CD4-positive, alpha-beta T cell (primary cell): ENCODE measurements at regions not wholly inside any gene's neighbourhood (a gene's known extent, or its start where the extent isn't known, plus 50 kb on each side); places are given as distances from the start of the nearest gene placed in this dataset.

Source experiments
- ATAC-seq: fragments of 200-7000 bp; cut with Tn5 transposase; one replicate; pipeline ENCODE4 v1.10.0; 2022; ENCODE audit warnings: mild to moderate bottlenecking; ENCODE audit not compliant: poor library complexity
- CTCF ChIA-PET: fragments of 350-600 bp; sonication (Branson Sonifier 250); formaldehyde crosslinking; loops from one replicate; lab custom pipeline; 2021; ENCODE audit warnings: antibody characterized with exemption, inconsistent platforms; lab: Charles Lee
- POLR2A ChIA-PET: fragments of 350-600 bp; sonication (Branson Sonifier 250); formaldehyde crosslinking; loops from one replicate; lab custom pipeline; 2021; ENCODE audit warnings: antibody characterized with exemption, inconsistent platforms; lab: Charles Lee
- DNase-seq, 14 experiments: peaks; one replicate each; pipeline ENCODE4 v3.0.0-alpha.2; 2013 to 2020; ENCODE audit warnings: mixed read lengths in 2 of 14
- H3K27ac ChIP-seq, 2 donors: one replicate each; pipeline versions ENCODE4 v1.5.1 to v1.7.0; 2013; ENCODE audit warnings: low read length in 2 of 2, low read depth in 1 of 2, mild to moderate bottlenecking in 1 of 2
- H3K27me3 ChIP-seq, 2 experiments: 1 replicate in 1 of 2; 2 replicates in 1 of 2; pipeline versions ENCODE4 v1.6.1 to v1.7.0; 2013; ENCODE audit warnings: low read length in 2 of 2, control low read depth in 1 of 2, mild to moderate bottlenecking in 1 of 2, moderate library complexity in 1 of 2; ENCODE audit not compliant: insufficient read depth in 2 of 2, control insufficient read depth in 1 of 2
- H3K36me3 ChIP-seq: one replicate; pipeline ENCODE4 v1.6.1; 2013; ENCODE audit warnings: low read length, control low read depth; ENCODE audit not compliant: insufficient read depth
- H3K4me1 ChIP-seq: one replicate; pipeline ENCODE4 v1.6.1; 2013; ENCODE audit warnings: low read length, control low read depth; ENCODE audit not compliant: insufficient read depth
- H3K4me3 ChIP-seq: one replicate; pipeline ENCODE4 v1.5.1; 2013; ENCODE audit warnings: mild to moderate bottlenecking, low read length, moderate library complexity
- H3K9me3 ChIP-seq, 2 experiments: 1 replicate in 1 of 2; 2 replicates in 1 of 2; pipeline versions ENCODE4 v1.6.1 to v1.7.0; 2013; ENCODE audit warnings: low read length in 2 of 2, mild to moderate bottlenecking in 2 of 2, control low read depth in 1 of 2, moderate library complexity in 1 of 2; ENCODE audit not compliant: control insufficient read depth in 1 of 2, insufficient read depth in 1 of 2
- H3K27ac Mint-ChIP-seq: one replicate; pipeline ENCODE4 v1.8.0; 2020; ENCODE audit warnings: mixed read lengths
- H3K27me3 Mint-ChIP-seq: one replicate; pipeline ENCODE4 v1.8.0; 2021; ENCODE audit warnings: mixed read lengths
- H3K36me3 Mint-ChIP-seq: one replicate; pipeline ENCODE4 v1.8.0; 2021; ENCODE audit warnings: low read depth, mixed read lengths
- H3K4me1 Mint-ChIP-seq: one replicate; pipeline ENCODE4 v1.8.0; 2021; ENCODE audit warnings: low read depth, mixed read lengths
- H3K4me3 Mint-ChIP-seq: one replicate; pipeline ENCODE4 v1.8.0; 2020; ENCODE audit warnings: mild to moderate bottlenecking, mixed read lengths
- H3K9me3 Mint-ChIP-seq: one replicate; pipeline ENCODE4 v1.8.0; 2020; ENCODE audit warnings: mixed read lengths
- intact Hi-C, 2 experiments: fragments of 100-400 bp; cut with DNase I in 1 of 2; cut with micrococcal nuclease in 1 of 2; formaldehyde crosslinking; loops; one replicate each; pipeline versions ENCODE4 v1.15.1 to v1.9.0; 2023 to 2025; cut with DNase I, micrococcal nuclease
- TF ChIP-seq, protein P1 (sequence below): fragments of 200-600 bp; IDR thresholded peaks from one replicate; pipeline ENCODE4 v1.8.0; 2022; ENCODE audit warnings: antibody characterized with exemption, mild to moderate bottlenecking

DNA sequence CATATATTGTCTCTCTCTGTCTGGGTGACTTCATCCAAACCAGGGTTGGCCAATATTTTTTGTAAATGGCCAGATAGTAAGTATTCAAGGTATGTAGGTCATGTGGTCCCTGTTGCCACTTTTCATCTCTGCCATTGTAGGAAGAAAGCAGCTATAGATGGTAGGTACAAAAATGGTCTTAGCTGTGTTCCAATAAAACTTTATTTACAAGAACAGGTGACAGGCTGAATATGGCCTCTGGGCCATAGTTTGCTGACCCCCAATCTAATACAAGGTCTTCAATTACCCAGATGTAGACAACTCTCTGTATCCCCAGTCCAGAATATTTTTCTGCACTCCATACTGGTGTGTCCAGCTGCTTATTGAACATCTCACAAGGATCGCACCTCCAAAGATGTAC is 166.2 kb upstream of the FZD8 start:
- H3K27ac ChIP-seq = no peak overlapping the region
- no peaks in the 10 kb centered on the region for H3K27me3 Mint-ChIP-seq
- no peaks in the 10 kb centered on the region for H3K27me3 ChIP-seq
- H3K4me1 ChIP-seq = no peaks in the 10 kb centered on the region
- TF ChIP-seq, protein P1, sequence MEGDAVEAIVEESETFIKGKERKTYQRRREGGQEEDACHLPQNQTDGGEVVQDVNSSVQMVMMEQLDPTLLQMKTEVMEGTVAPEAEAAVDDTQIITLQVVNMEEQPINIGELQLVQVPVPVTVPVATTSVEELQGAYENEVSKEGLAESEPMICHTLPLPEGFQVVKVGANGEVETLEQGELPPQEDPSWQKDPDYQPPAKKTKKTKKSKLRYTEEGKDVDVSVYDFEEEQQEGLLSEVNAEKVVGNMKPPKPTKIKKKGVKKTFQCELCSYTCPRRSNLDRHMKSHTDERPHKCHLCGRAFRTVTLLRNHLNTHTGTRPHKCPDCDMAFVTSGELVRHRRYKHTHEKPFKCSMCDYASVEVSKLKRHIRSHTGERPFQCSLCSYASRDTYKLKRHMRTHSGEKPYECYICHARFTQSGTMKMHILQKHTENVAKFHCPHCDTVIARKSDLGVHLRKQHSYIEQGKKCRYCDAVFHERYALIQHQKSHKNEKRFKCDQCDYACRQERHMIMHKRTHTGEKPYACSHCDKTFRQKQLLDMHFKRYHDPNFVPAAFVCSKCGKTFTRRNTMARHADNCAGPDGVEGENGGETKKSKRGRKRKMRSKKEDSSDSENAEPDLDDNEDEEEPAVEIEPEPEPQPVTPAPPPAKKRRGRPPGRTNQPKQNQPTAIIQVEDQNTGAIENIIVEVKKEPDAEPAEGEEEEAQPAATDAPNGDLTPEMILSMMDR = no peak
- ChIA-PET CTCF (no interaction called here), POLR2A (no interaction called here)
- DNase-seq (no peak), ATAC-seq (no peak)
- no peaks in the 10 kb centered on the region for H3K36me3 Mint-ChIP-seq
- H3K9me3 ChIP-seq = peaks cover 0 to 6% of the 10 kb centered on the region in 2 experiments
- H3K9me3 Mint-ChIP-seq = peaks cover 2% of the 10 kb centered on the region
- no peaks in the 10 kb centered on the region for H3K36me3 ChIP-seq
- H3K4me3 Mint-ChIP-seq = no peak overlapping the region
- H3K27ac Mint-ChIP-seq = no peak overlapping the region
- H3K4me3 ChIP-seq = no peak overlapping the region
- H3K4me1 Mint-ChIP-seq = no peaks in the 10 kb centered on the region
- intact Hi-C loops = no loop called here

DNA sequence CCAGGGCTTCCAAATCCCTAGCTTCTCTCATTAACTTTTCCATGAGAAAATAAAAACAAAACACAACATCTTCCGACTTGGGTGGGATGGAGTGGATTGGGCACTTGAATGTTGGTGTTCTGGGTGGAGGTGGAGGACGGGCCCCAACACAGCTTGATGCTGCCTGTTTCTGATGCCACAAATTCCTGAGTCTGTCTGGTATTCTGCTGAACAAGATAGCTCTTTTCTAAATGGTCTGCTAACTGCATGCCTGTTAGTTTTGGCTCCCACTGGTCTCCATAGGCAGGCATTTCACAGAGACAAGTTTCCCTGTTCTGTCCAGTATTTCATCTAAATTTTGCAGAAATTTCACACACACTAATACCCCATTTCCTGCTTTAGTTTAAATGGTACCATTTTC is 160.9 kb upstream of the FZD8 start:
- H3K27me3 Mint-ChIP-seq = no peaks in the 10 kb centered on the region
- H3K9me3 Mint-ChIP-seq = peaks cover 3% of the 10 kb centered on the region
- Histone ChIP-seq H3K9me3 (peaks cover 0 to 4% of the 10 kb centered on the region in 2 experiments), H3K36me3 (no peaks in the 10 kb centered on the region), H3K27me3 (no peaks in the 10 kb centered on the region), H3K4me3 (no peak overlapping the region), H3K4me1 (no peaks in the 10 kb centered on the region), H3K27ac (no peak overlapping the region)
- intact Hi-C loops = no loop called here
- ChIA-PET CTCF (no interaction called here), POLR2A (no interaction called here)
- TF ChIP-seq, protein P1 = no peak
- no peak for DNase-seq
- no peaks in the 10 kb centered on the region for H3K36me3 Mint-ChIP-seq
- no peak overlapping the region for H3K27ac Mint-ChIP-seq
- ATAC-seq = no peak
- no peaks in the 10 kb centered on the region for H3K4me1 Mint-ChIP-seq
- H3K4me3 Mint-ChIP-seq = no peak overlapping the region

DNA sequence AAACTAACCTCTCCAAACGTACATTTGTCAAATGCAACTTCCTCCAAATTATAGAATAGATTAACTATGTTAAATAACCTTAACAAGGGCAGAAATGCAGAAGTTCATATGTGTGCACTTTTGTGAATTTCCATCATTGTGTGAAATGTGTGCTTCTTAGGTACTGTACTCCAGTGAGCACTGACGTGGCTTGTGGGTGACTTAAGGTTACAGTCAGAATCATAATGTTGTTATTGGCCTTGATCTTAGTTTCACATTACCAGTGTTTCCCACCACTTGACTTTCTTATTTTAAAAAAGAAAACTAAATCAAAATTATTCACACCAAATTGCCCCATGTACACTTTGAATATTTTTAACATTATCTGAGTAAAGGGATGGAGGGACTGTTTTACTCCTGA is 155.1 kb upstream of the FZD8 start:
- Mint-ChIP-seq H3K9me3 (no peaks in the 10 kb centered on the region), H3K4me3 (no peak overlapping the region), H3K27me3 (no peaks in the 10 kb centered on the region), H3K36me3 (no peaks in the 10 kb centered on the region), H3K4me1 (no peaks in the 10 kb centered on the region), H3K27ac (no peak overlapping the region)
- ATAC-seq = no peak
- ChIA-PET POLR2A (no interaction called here), CTCF (no interaction called here)
- DNase-seq = no peak
- Histone ChIP-seq H3K9me3 (peaks cover 0 to 8% of the 10 kb centered on the region in 2 experiments), H3K27me3 (no peaks in the 10 kb centered on the region), H3K27ac (no peak overlapping the region), H3K36me3 (no peaks in the 10 kb centered on the region), H3K4me1 (no peaks in the 10 kb centered on the region), H3K4me3 (no peak overlapping the region)
- intact Hi-C loops = loop anchor here in 1 of 2 experiments (10.0 kb wide), 1 partner anchor 1282 kb away; no protein-coding TSS in a partner anchor
- TF ChIP-seq, protein P1 = no peak
